AG09319 (cell line): ENCODE measurements at regions not wholly inside any gene's neighbourhood (a gene's known extent, or its start where the extent isn't known, plus 50 kb on each side); places are given as distances from the start of the nearest gene placed in this dataset.

Experiments
- DNase-seq: peaks from one replicate; pipeline ENCODE4 v3.0.0-alpha.2; 2010; ENCODE audit warnings: low read depth; ENCODE audit errors: extremely low read depth
- CTCF ChIP-seq: IDR thresholded peaks from 2 replicates; pipeline ENCODE4 v1.5.1; 2011; ENCODE audit warnings: low read depth, mild to moderate bottlenecking, inconsistent platforms, low read length, moderate library complexity

GRCh38 chr3:132084982-132085381, 50.2 kb upstream of the CPNE4 start:
- DNase-seq, result no peak
- no peak for TF ChIP-seq CTCF

- no peak for TF ChIP-seq CTCF
These were observed 52.5 kb upstream of the CPNE4 start for GRCh38 chr3:132087356-132087755.

GRCh38 chr3:132088291-132088690, 53.5 kb upstream of the CPNE4 start:
- no peak for DNase-seq
- TF ChIP-seq CTCF, result no peak

More at GRCh38 chr3:132087356-132087755, 52.5 kb upstream of the CPNE4 start:
- DNase-seq, result no peak

GRCh38 chr3:132090921-132091320, 56.1 kb upstream of the CPNE4 start:
- no peak for TF ChIP-seq CTCF
- DNase-seq, result no peak

- no peak for TF ChIP-seq CTCF
These were observed 81.8 kb upstream of the CPNE4 start for GRCh38 chr3:132116601-132117000.

GRCh38 chr3:132117642-132118041, 82.8 kb upstream of the CPNE4 start:
- DNase-seq, result no peak
- TF ChIP-seq CTCF, result no peak

More at GRCh38 chr3:132116601-132117000, 81.8 kb upstream of the CPNE4 start:
- no peak for DNase-seq

GRCh38 chr3:132119531-132119930, 84.7 kb upstream of the CPNE4 start:
- TF ChIP-seq CTCF, result no peak
- no peak for DNase-seq
